OCI-M2 (cell line): ENCODE measurements at regions not wholly inside any gene's neighbourhood (a gene's known extent, or its start where the extent isn't known, plus 50 kb on each side); places are given as distances from the start of the nearest gene placed in this dataset.
"Not testable (repeated sequence)": the region's sequence is repeated elsewhere in the genome, so short reads cannot be mapped to it uniquely, and the experiment has no call there.

ENCODE experiments used
- DNase-seq: peaks from one replicate; lab custom pipeline; 2025; ENCODE audit not compliant: unreplicated experiment; lab: John Stamatoyannopoulos, UW

DNA sequence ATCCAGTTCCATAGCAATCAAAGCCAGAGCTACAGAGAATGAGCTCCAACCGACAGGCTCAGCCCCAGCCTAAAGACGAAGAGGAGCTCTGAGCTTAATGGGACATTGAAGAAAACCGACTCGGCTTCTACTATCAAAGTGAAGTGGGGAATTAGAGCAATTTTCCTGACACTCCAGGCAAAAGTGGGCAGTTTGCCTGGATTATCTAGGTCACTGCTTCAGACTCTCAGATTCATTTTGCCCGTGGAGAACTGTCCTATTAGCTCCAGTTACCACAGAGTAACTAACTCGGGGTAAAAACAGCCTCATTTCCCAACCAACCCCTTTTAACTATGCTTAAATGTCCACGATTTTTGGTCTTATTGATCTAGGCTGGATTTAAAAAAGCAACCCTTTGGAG, 592.1 kb upstream of the NRSN1 start:
- DNase-seq = no peak

DNA sequence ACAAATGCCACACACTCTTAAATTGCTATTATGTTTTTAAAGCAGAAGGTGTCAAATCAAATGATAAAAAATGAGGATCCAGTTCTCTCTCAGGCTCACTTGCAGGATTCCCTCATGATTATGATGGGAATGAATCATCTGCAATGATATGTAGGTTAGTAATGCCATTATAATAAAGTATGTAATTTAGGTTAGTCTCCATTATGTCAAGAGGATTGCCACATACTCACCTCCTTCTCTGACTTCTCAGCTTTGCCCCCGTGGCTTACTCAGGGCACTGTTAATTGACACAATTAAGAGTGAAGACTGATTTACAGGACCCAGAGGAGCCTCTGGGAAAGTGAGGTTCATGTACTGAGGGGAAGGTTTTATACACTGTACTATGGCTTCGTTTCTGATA, 591.7 kb upstream of the NRSN1 start:
- DNase-seq = no peak

DNA sequence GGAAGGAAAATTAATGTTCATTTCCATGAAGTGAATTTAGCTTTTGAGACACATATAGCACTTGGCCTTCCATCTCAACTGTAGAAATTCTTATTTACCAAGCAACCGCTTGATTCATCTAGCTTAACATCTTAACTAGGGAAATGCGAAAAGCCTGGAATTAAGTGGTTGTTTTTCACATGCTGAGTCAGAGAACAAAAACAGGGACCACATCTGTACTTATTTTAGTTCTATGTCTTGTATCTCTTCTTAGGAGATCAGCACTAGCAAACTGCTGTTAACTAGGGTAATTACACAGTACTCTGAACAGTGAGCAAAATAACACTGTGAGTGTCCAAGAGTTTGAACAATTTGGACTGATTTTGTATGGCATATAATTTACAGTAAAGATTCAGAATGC, 590.9 kb upstream of the NRSN1 start:
- no peak for DNase-seq

DNA sequence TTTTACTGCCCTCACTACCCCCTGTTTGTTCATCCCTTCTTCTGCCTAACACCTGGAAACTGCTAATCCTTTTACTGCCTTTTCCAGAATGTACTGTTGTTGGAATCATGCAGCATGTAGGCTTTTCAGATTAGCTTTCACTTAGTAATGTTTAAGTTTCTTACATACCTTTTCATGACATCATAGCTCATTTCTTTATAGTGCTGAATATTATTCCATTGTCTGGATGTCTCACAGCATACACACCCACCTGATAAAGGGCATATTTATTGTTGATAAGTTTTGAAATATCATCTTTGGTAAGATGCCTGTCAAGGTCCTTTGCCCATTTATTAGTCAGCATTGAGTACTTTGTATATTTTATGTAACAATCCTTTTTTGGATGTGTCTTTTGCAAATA, 588.2 kb upstream of the NRSN1 start:
- DNase-seq = no peak

DNA sequence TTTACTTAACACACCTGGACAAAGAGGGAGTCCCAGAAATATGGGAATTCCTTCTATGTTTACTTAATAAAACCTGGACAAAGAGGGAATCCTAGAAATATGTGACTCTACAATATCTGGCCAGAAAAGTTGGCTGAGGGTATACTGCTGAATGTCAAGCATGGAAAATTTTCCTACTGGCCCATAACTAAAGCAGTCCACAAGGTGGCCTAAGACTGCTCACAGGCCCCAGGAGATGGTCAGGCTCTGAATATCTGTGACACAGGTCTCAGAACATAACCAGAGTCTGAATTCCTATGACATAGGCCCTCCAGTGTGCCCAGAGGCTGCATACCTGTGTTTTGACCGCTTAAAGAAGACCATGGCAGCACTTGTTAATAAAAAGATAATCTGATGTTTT, 578.2 kb upstream of the NRSN1 start:
- DNase-seq = no peak

DNA sequence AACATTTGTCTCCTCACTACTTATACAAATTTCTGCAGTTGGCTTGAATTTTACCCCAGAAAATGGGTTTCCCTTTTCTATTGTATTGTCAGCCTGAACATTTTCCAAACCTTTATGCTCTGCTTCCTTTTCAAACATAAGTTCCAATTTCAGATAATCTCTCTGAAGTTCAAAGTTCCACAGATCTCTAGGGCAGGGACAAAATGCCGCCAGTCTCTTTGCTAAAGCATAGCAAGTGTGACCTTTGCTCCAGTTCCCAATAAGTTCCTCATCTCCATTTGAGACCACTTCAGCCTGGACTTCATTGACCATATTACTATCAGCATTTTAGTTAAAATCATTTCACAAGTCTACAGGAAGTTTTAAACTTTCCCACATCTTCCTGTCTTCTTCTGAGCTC, 571.1 kb upstream of the NRSN1 start:
- not testable (repeated sequence) for DNase-seq

DNA sequence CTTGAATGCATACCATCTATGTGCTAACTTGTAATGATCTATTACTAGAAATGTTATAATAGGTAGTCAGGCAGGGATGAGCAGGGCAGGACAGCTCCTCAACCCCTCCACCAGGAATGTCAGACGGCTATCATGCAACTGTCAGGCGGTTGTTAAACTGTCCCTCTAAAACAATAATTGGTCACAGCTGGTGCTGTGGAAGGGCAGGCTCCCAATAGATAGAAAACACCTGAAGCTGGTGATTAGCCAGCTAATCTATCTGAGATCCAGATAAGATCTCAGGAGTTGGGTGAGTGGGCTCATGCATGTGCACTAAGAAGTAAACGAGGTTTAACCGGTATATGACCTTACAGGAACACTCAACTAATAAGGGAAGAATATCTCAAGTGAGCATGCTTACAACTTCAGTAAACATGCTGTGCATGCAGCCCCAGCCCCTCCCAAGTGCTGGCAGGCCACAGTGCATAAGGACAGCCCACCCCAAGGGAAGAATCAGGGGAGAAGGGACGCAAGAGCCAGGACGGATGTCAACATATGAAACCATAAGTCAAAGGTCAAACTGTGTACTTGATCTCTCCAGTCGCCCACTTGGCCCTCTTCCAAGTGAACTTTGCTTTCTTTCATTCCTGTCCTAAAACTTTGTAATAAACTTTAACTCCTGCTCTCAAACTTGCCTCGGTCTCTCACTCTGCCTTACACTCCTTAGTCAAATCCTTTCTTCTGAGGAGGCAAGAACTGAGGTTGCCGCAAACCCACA, 566.2 kb upstream of the NRSN1 start:
- DNase-seq = no peak

DNA sequence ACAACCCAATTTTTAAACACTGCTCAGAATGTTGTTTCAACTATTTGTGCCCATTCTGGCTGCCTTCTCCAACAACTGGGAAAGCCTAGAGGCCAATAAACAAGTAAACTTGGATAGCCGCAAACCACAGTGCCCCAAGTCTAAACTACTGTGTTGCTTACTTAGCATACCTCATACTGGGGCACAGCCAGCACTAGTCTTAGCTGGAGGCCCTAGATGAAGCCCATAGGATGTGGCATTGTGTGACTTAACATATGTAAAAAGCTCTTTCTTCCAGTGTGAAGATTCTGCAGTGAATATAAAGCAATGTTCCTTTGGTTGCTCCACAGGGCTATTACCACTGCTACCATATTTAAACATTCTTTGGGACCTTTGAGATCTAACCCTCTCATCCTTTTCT, 564.3 kb upstream of the NRSN1 start:
- DNase-seq = no peak

DNA sequence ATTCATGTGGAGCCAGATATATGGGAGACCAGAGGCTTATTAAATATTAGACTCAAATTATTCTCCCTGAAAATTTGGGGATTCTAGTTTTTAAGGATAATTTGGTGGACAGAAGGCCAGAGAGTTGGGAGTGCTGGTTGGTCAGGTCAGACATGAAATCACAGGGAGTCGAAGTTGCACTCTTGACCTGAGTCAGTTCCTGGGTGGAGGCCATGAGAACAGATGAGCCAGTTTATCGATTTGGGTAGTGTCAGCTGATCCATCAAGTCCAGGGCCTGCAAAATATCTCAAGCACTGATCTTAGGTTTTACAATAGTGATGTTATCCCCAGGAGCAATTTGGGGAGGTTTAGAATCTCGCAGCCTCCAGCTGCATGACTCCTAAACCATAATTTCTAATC, 563.5 kb upstream of the NRSN1 start:
- no peak for DNase-seq

DNA sequence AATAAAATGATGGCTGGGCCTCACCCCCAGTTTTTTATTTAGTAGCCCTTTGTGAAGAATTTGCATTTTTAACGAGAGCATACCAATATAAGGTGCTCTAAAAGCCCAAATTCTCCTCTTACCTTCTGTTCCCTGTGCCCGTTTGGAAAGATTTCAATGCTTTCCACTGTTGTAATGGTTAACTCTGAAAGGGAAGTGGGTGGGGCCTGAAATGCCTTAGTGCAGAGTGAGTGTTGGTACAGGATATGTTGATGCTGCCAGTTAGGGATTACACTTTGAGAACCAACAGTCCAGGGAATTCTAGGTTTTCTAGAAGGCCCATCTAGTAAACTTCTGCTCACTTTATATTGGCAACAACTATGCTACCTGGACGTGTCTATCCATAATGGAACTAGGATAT, 562.7 kb upstream of the NRSN1 start:
- no peak for DNase-seq

DNA sequence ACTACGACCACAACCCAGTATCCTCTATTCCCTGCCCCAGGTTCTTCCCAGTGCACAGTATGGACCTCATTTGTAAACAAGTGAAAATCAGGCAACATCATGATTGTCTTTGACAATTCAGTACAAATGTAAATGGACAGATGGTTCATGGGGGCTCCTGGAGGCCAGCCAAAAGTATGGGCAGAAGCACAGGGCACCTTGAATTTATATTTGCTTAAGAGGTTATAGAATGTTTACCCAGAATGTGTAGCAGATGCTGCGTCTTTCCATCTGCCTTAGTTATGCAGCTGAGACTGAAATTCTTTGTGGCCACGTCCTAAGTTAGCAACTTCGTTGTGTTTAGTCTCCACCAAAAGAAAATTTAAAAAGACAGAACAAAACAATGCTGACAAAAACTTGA, 559.6 kb upstream of the NRSN1 start:
- no peak for DNase-seq

DNA sequence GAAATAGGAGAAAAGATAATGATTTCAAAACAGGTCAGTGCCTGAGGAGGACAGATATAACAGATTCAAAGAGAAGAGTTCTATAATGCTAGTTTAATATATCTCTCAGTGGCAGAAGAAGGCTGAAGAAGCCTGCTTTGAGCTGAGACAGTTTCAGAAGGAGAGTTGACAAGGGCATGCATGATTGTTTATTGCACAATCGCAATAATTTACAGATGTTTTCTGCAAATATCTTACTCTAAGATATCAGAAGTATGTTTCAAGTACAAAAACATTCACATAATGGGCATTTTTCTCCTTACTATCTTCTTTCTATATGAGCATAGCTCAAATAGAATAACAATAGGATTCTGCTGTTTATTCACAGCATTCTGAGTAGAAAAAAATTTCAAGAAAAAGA, 557.7 kb upstream of the NRSN1 start:
- DNase-seq = no peak

DNA sequence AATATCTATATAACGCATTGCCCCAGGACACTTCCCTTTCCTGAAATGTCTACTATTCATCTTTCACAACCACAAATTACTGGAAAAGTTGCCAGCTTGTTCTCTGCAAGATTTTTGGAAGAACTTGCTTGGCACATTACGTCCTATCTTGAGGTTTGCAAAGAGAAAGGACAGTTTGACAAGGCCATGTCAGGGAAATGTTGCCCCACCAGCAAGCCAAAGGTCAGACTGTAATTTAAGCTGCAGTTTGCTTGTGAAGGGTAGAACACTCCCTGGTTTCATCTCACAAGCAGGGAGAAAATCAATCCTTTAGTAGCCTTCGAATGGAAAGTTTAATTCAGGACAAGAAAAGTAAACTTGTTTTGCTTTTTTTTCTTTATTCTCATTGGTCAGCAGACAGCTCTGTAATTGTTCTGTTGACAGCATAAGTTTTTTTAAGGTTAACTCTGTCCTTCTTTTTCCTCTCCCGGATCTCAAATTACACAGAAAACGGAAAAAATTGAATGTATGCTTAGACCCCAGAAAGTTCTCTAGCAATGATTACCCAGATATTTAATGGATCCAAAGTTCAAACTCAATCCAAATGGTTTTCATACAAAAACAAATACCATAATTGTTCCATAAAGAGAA, 541.8 kb upstream of the NRSN1 start:
- DNase-seq = no peak

DNA sequence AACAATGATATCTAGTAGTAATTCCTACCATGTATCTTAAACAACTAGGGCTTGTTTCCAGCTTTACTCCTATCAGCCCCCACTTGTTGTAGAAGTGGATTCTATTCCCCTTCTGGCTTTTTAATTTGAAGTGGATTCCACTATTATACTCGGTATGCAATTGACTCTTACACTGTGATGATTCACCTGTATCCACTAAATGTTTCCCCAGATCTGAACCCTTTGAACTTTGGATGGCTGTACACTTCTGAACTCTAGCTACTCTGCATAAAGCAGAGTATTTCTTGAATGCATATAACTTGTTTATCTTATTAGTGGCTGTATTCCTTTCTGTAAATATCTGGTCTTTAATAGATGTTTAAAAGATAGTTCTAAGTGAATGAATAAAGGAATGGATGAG, 538.4 kb upstream of the NRSN1 start:
- no peak for DNase-seq

DNA sequence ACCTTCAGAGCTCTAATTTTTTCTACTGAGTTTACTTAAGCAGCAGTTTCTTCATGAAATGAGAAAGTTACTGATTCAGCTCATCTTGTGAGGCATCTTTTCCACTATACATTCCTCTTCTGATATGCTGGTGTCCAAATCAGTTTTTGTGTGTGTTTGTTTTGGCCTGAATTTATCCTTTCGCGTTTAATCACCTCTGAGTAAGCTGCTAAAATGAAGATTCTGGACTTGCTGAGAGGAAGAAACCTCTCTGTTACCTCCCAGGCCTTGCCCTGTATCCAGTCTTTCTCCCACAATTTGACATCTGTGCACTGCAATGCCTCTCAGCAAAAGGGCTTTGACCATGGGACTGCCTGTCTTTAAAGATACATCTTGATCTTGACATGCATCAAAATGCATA, 536.2 kb upstream of the NRSN1 start:
- no peak for DNase-seq

DNA sequence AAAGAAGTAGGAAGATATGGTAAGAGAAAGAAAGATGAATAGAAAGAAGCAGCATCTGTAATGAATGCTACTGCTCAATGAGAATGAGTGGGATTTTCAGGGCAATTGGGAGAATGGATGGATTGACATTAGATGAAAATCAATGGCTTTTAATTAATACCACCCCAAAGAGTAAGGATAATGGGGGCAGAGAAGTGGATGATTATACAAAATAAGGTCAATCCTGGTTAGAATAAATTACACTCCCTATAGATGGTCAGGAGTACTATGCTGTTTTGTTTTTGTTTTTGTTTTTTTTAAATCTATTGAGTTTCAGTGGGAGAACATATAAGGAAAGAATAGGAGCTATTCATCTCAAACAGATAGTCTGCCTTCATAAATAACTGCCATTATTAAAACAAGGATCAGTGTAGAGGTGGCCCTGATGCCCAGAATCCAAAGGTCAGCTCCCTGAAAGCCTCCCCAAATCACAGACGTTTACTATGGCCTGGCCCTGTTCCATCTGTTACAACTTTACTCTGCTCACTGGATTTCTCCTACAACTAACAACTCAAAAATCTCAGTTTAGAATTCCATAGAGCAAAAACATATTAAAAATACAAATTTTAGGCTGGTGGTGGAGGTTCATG, 535.4 kb upstream of the NRSN1 start:
- no peak for DNase-seq

DNA sequence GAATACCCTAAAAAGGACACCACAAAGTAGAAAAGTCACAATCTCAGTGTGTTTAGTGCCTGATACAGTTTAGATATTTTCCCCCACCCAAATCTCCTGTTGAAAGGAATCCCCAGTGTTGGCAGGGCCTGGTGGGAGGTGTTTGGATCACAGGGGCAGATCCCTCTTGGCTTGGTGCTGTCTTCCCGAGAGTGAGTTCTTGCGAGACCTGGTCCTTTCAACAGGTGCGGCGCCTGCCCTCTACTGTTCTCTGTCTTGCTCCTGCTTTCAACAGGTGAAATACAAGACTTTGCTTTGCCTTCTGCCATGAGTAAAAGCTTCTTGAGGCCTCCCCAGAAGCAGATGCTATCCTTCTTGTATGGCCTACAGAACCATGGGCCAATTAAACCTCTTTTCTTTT, 534.3 kb upstream of the NRSN1 start:
- no peak for DNase-seq

DNA sequence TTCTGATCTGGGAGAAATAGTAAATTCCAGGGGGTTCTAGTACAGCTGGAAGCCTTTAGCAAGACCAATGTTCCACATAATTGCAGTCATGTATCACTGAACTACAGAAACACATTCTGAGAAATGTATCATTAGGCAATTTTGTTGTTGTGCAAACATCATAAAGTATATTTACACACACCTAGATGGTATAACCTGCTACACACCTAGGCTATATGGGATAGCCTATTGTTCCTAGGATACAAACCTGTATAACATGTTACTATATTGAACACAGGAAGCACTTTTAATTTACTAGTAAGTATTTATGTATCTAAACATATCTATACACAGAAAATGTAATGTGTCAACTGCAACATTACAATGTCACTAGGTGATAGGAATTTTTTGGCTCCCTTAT, 525.9 kb upstream of the NRSN1 start:
- no peak for DNase-seq

DNA sequence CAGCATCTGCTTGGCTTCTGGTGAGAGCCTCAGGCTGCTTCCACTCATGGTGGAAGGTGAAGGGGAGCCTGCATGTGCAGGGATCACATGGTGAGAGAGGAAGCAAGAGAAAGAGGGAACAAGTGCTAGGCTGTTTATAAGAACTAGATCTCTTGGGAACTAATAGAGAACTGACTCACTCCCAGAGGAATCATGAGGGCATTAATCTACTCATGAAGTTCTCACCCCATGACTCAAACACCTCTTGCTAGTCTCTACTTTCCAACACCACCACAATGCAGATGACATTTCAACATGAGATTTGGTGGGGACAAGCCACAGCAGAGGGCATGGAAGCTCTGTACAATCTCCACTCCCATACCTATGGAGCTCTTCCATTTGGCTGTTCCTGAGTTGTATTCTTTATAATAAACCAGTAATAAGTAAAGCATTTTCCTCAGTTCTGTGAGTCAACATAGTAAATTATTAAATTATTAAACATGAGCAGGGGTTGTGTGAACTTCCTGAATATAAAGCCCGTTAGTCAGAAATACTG, 524.1 kb upstream of the NRSN1 start:
- DNase-seq = no peak

DNA sequence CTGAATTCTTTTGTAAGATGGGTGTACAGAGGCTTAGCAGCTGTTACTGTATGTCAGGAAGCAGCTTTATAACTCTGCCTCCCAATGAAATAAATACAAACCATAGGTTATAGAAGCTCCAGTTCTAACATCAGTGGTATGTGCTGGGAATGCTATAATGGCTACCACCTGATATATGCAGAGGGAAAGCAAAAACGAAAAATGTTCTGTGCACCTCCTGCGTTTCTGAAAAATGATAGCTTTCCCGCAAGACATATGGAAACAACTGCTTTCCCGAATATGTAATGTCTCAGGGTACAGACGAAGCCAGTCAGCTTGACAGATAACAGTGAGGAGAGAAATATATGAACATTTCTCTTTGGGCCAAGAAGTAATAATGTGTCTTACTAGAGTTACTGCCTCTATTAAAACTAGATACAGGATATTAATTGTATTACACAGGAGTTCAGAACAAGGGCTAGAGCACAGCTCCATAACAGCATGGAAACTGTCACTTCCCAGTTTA, 517.0 kb upstream of the NRSN1 start:
- no peak for DNase-seq

DNA sequence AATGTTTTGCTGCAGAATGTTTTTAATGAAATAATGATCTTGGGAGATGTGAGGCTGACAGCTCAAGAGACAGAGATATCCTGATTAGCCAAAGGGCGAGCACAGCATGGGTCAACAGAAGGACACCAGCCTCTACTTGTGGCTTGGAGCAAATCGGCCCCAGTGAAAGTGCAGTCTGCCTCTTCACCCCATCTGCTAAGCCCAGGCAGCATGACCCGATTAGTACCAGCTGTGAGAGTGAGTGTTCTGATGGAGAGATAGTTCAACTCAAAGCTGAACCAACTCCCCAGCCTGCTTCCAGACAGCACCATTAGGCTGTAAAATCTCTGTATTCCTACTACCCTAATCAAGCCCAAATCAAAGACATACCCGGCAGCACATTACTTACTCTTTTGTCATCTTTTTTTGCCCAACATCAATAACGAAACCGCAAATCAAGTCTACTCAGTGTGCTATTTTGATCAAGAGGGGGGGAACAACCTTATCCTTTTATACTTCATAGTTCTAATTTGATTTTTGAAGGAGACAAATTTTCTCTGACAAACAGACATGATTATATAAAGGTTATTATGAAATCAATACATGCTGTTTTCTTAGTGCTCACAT, 514.1 kb upstream of the NRSN1 start:
- DNase-seq = no peak

DNA sequence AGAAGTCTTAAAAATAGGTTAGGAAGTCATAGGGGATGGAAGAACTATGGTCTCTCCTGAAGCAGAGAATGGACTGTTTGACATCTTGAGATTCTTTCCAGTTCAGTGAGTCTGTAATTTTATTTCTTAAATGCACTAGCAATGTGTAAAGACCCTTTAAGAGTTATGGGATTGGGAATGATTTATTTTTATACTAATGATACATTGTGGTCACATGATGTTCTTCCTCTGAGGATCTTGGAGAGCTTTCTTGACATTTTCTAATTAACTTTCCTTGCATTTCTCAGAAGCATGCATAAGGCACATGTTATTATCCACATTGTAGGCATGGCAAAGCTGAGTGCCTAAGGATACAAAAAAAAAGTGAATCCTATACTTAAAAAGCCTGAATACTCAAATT, 507.6 kb upstream of the NRSN1 start:
- DNase-seq = no peak
